ENCODE measurements at regions not wholly inside any gene's neighbourhood (a gene's known extent, or its start where the extent isn't known, plus 50 kb on each side); places are given as distances from the start of the nearest gene placed in this dataset.

GRCh38 chr3:166243511-166243910, 406.3 kb upstream of the BCHE start:
- Histone ChIP-seq H3K4me3 (ENCODE audit: low read length) (no peak overlapping the region), H3K4me1 (ENCODE audit: control insufficient read depth, insufficient read depth, low read length) (no peaks in the 10 kb centered on the region), H3K27me3 (ENCODE audit: control insufficient read depth, insufficient read depth, low read length) (no peaks in the 10 kb centered on the region), H3K27ac (ENCODE audit: low read length) (no peak overlapping the region), H3K9me3 (replicated peaks; ENCODE audit: control insufficient read depth, low read depth, low read length) (no peaks in the 10 kb centered on the region), H3K36me3 (ENCODE audit: control insufficient read depth, insufficient read depth, low read length) (no peaks in the 10 kb centered on the region)
- DNase-seq, result no peak

- Histone ChIP-seq H3K4me3 (ENCODE audit: low read length) (no peak overlapping the region), H3K27me3 (ENCODE audit: control insufficient read depth, insufficient read depth, low read length) (no peaks in the 10 kb centered on the region), H3K36me3 (ENCODE audit: control insufficient read depth, insufficient read depth, low read length) (no peaks in the 10 kb centered on the region), H3K27ac (ENCODE audit: low read length) (no peak overlapping the region), H3K9me3 (replicated peaks; ENCODE audit: control insufficient read depth, low read depth, low read length) (no peaks in the 10 kb centered on the region), H3K4me1 (ENCODE audit: control insufficient read depth, insufficient read depth, low read length) (no peaks in the 10 kb centered on the region)
- WGBS (ENCODE audit: insufficient coverage), result 100% methylated on average over 2 of the region's 3 CpGs
- DNase-seq, result no peak
These were observed 385.9 kb upstream of the BCHE start for GRCh38 chr3:166223120-166223519.

- DNase-seq, result peak; percentile 63
- H3K27ac ChIP-seq (ENCODE audit: low read length), result no peak overlapping the region
- H3K9me3 ChIP-seq (replicated peaks; ENCODE audit: control insufficient read depth, low read depth, low read length), result no peaks in the 10 kb centered on the region
- no peaks in the 10 kb centered on the region for H3K36me3 ChIP-seq (ENCODE audit: control insufficient read depth, insufficient read depth, low read length)
- H3K4me1 ChIP-seq (ENCODE audit: control insufficient read depth, insufficient read depth, low read length), result no peaks in the 10 kb centered on the region
- H3K4me3 ChIP-seq (ENCODE audit: low read length), result no peak overlapping the region
- WGBS (ENCODE audit: insufficient coverage), result 63% methylated on average over 1 of the region's 4 CpGs
- H3K27me3 ChIP-seq (ENCODE audit: control insufficient read depth, insufficient read depth, low read length), result no peaks in the 10 kb centered on the region
These were observed 374.2 kb upstream of the BCHE start for GRCh38 chr3:166211451-166211850.

GRCh38 chr3:166209701-166210100, 372.5 kb upstream of the BCHE start:
- WGBS (ENCODE audit: insufficient coverage), result no CpG with 5 or more reads among the region's 1 CpG
- H3K9me3 ChIP-seq (replicated peaks; ENCODE audit: control insufficient read depth, low read depth, low read length), result no peaks in the 10 kb centered on the region
- no peak overlapping the region for H3K4me3 ChIP-seq (ENCODE audit: low read length)
- no peak overlapping the region for H3K27ac ChIP-seq (ENCODE audit: low read length)
- H3K36me3 ChIP-seq (ENCODE audit: control insufficient read depth, insufficient read depth, low read length), result no peaks in the 10 kb centered on the region
- no peak for DNase-seq
- no peaks in the 10 kb centered on the region for H3K4me1 ChIP-seq (ENCODE audit: control insufficient read depth, insufficient read depth, low read length)
- no peaks in the 10 kb centered on the region for H3K27me3 ChIP-seq (ENCODE audit: control insufficient read depth, insufficient read depth, low read length)

- Histone ChIP-seq H3K36me3 (ENCODE audit: control insufficient read depth, insufficient read depth, low read length) (no peaks in the 10 kb centered on the region), H3K9me3 (replicated peaks; ENCODE audit: control insufficient read depth, low read depth, low read length) (no peaks in the 10 kb centered on the region), H3K27ac (ENCODE audit: low read length) (no peak overlapping the region), H3K4me1 (ENCODE audit: control insufficient read depth, insufficient read depth, low read length) (no peaks in the 10 kb centered on the region), H3K27me3 (ENCODE audit: control insufficient read depth, insufficient read depth, low read length) (no peaks in the 10 kb centered on the region), H3K4me3 (ENCODE audit: low read length) (no peak overlapping the region)
- WGBS (ENCODE audit: insufficient coverage), result 60% methylated on average over 3 of the region's 7 CpGs
- DNase-seq, result no peak
These were observed 367.9 kb upstream of the BCHE start for GRCh38 chr3:166205158-166205557.

GRCh38 chr3:166201476-166201875, 364.3 kb upstream of the BCHE start:
- Histone ChIP-seq H3K36me3 (ENCODE audit: control insufficient read depth, insufficient read depth, low read length) (no peaks in the 10 kb centered on the region), H3K27me3 (ENCODE audit: control insufficient read depth, insufficient read depth, low read length) (no peaks in the 10 kb centered on the region), H3K4me1 (ENCODE audit: control insufficient read depth, insufficient read depth, low read length) (no peaks in the 10 kb centered on the region), H3K9me3 (replicated peaks; ENCODE audit: control insufficient read depth, low read depth, low read length) (no peaks in the 10 kb centered on the region), H3K4me3 (ENCODE audit: low read length) (no peak overlapping the region), H3K27ac (ENCODE audit: low read length) (no peak overlapping the region)
- WGBS (ENCODE audit: insufficient coverage), result 50% methylated on average over 1 of the region's 3 CpGs
- DNase-seq, result no peak

- H3K27me3 ChIP-seq (ENCODE audit: control insufficient read depth, insufficient read depth, low read length), result no peaks in the 10 kb centered on the region
- no peaks in the 10 kb centered on the region for H3K36me3 ChIP-seq (ENCODE audit: control insufficient read depth, insufficient read depth, low read length)
- H3K4me1 ChIP-seq (ENCODE audit: control insufficient read depth, insufficient read depth, low read length), result no peaks in the 10 kb centered on the region
- no peaks in the 10 kb centered on the region for H3K9me3 ChIP-seq (replicated peaks; ENCODE audit: control insufficient read depth, low read depth, low read length)
- no peak overlapping the region for H3K4me3 ChIP-seq (ENCODE audit: low read length)
- no peak overlapping the region for H3K27ac ChIP-seq (ENCODE audit: low read length)
- no peak for DNase-seq
These were observed 362.3 kb upstream of the BCHE start for GRCh38 chr3:166199491-166199890.

- Histone ChIP-seq H3K36me3 (ENCODE audit: control insufficient read depth, insufficient read depth, low read length) (no peaks in the 10 kb centered on the region), H3K4me3 (ENCODE audit: low read length) (no peak overlapping the region), H3K4me1 (ENCODE audit: control insufficient read depth, insufficient read depth, low read length) (no peaks in the 10 kb centered on the region), H3K27me3 (ENCODE audit: control insufficient read depth, insufficient read depth, low read length) (no peaks in the 10 kb centered on the region), H3K27ac (ENCODE audit: low read length) (no peak overlapping the region), H3K9me3 (replicated peaks; ENCODE audit: control insufficient read depth, low read depth, low read length) (no peaks in the 10 kb centered on the region)
- no peak for DNase-seq
- WGBS (ENCODE audit: insufficient coverage), result no CpG with 5 or more reads among the region's 2 CpGs
These were observed 358.6 kb upstream of the BCHE start for GRCh38 chr3:166195808-166196207.

GRCh38 chr3:166191411-166191810, 354.2 kb upstream of the BCHE start:
- Histone ChIP-seq H3K27ac (ENCODE audit: low read length) (no peak overlapping the region), H3K4me1 (ENCODE audit: control insufficient read depth, insufficient read depth, low read length) (no peaks in the 10 kb centered on the region), H3K9me3 (replicated peaks; ENCODE audit: control insufficient read depth, low read depth, low read length) (no peaks in the 10 kb centered on the region), H3K4me3 (ENCODE audit: low read length) (no peak overlapping the region), H3K27me3 (ENCODE audit: control insufficient read depth, insufficient read depth, low read length) (no peaks in the 10 kb centered on the region), H3K36me3 (ENCODE audit: control insufficient read depth, insufficient read depth, low read length) (no peaks in the 10 kb centered on the region)
- WGBS (ENCODE audit: insufficient coverage), result no CpG with 5 or more reads among the region's 2 CpGs
- DNase-seq, result no peak

- H3K4me3 ChIP-seq (ENCODE audit: low read length), result no peak overlapping the region
- H3K27me3 ChIP-seq (ENCODE audit: control insufficient read depth, insufficient read depth, low read length), result no peaks in the 10 kb centered on the region
- H3K4me1 ChIP-seq (ENCODE audit: control insufficient read depth, insufficient read depth, low read length), result no peaks in the 10 kb centered on the region
- no CpG with 5 or more reads among the region's 1 CpG for WGBS (ENCODE audit: insufficient coverage)
- H3K9me3 ChIP-seq (replicated peaks; ENCODE audit: control insufficient read depth, low read depth, low read length), result no peaks in the 10 kb centered on the region
- no peaks in the 10 kb centered on the region for H3K36me3 ChIP-seq (ENCODE audit: control insufficient read depth, insufficient read depth, low read length)
- H3K27ac ChIP-seq (ENCODE audit: low read length), result no peak overlapping the region
- DNase-seq, result no peak
These were observed 353.1 kb upstream of the BCHE start for GRCh38 chr3:166190360-166190759.

GRCh38 chr3:166187237-166187636, 350.0 kb upstream of the BCHE start:
- no peaks in the 10 kb centered on the region for H3K36me3 ChIP-seq (ENCODE audit: control insufficient read depth, insufficient read depth, low read length)
- DNase-seq, result no peak
- H3K4me3 ChIP-seq (ENCODE audit: low read length), result no peak overlapping the region
- H3K27ac ChIP-seq (ENCODE audit: low read length), result no peak overlapping the region
- 29% methylated on average over 1 of the region's 1 CpG for WGBS (ENCODE audit: insufficient coverage)
- no peaks in the 10 kb centered on the region for H3K9me3 ChIP-seq (replicated peaks; ENCODE audit: control insufficient read depth, low read depth, low read length)
- H3K4me1 ChIP-seq (ENCODE audit: control insufficient read depth, insufficient read depth, low read length), result no peaks in the 10 kb centered on the region
- H3K27me3 ChIP-seq (ENCODE audit: control insufficient read depth, insufficient read depth, low read length), result no peaks in the 10 kb centered on the region

Data from muscle of leg (tissue), 3 donors.